Panc1 (cell line): ENCODE measurements at regions not wholly inside any gene's neighbourhood (a gene's known extent, or its start where the extent isn't known, plus 50 kb on each side); places are given as distances from the start of the nearest gene placed in this dataset.

Experiments used
- ATAC-seq: fragments of 200-7000 bp; cut with Tn5 transposase; 2 replicates; pipeline ENCODE4 v1.9.1; 2020; ENCODE audit warnings: mild to moderate bottlenecking, moderate library complexity
- BruUV-seq: library from RNA; stranded (reverse); fragments of 400-500 nt; replicated peaks from 2 replicates; lab custom pipeline; 2021; lab: Mats Ljungman, UMichigan
- CTCF ChIA-PET: fragments of 300-600 bp; sonication (Branson Sonifier 250); formaldehyde crosslinking; loops from one replicate; lab custom pipeline; 2022; ENCODE audit warnings: antibody characterized with exemption; lab: Charles Lee
- POLR2A ChIA-PET: fragments of 300-600 bp; sonication (Branson Sonifier 250); formaldehyde crosslinking; loops from one replicate; lab custom pipeline; 2022; ENCODE audit warnings: antibody characterized with exemption; lab: Charles Lee
- DNase-seq: peaks from one replicate; pipeline ENCODE4 v3.0.0-alpha.2; 2010; ENCODE audit warnings: low read depth, low spot score
- H3K27ac ChIP-seq: 2 replicates; pipeline ENCODE4 v1.5.1; 2011; ENCODE audit warnings: mild to moderate bottlenecking, low read length, inconsistent platforms
- H3K27me3 ChIP-seq: fragments of 200-500 bp; sonication (Bioruptor generic); 2 replicates; pipeline ENCODE4 v1.6.0; 2014; ENCODE audit warnings: low read length, inconsistent platforms; ENCODE audit not compliant: control insufficient read depth, insufficient read depth
- H3K36me3 ChIP-seq: fragments of 200-500 bp; sonication (Bioruptor generic); 2 replicates; pipeline ENCODE4 v1.5.1; 2014; ENCODE audit warnings: inconsistent platforms, mild to moderate bottlenecking, low read length, moderate library complexity; ENCODE audit not compliant: control insufficient read depth, insufficient read depth
- H3K4me1 ChIP-seq: 2 replicates; pipeline ENCODE4 v1.5.1; 2011; ENCODE audit warnings: inconsistent platforms, mild to moderate bottlenecking, low read length, moderate library complexity; ENCODE audit not compliant: control insufficient read depth, insufficient read depth
- H3K4me3 ChIP-seq, 2 experiments: 2 replicates each; pipeline ENCODE4 v1.5.1; 2011 to 2012; ENCODE audit warnings: low read depth in 2 of 2, low read length in 2 of 2, mild to moderate bottlenecking in 2 of 2, inconsistent platforms in 1 of 2, moderate library complexity in 1 of 2
- H3K9me3 ChIP-seq: fragments of 200-500 bp; sonication (Bioruptor generic); 2 replicates; pipeline ENCODE4 v1.5.1; 2014; ENCODE audit warnings: low read depth, mild to moderate bottlenecking, inconsistent platforms, low read length, moderate library complexity; ENCODE audit not compliant: control insufficient read depth, insufficient read depth
- CTCF ChIP-seq: fragments of 450-650 bp; IDR thresholded peaks from 2 replicates; pipeline ENCODE4 v1.5.1; 2017; ENCODE audit warnings: mild to moderate bottlenecking
- POLR2AphosphoS5 ChIP-seq: IDR thresholded peaks from 2 replicates; pipeline ENCODE4 v1.6.1; 2012; ENCODE audit warnings: mild to moderate bottlenecking, low read depth, low read length, moderate library complexity
- REST ChIP-seq, 2 experiments: IDR thresholded peaks; 2 replicates each; pipeline ENCODE4 v1.6.1; 2011 to 2012; ENCODE audit warnings: low read depth in 2 of 2, control low read depth in 1 of 2, low read length in 1 of 2, mild to moderate bottlenecking in 1 of 2, moderate library complexity in 1 of 2; ENCODE audit not compliant: insufficient read depth in 1 of 2
- SIN3A ChIP-seq: IDR thresholded peaks from 2 replicates; pipeline ENCODE4 v1.6.1; 2012; ENCODE audit warnings: low read depth, mild to moderate bottlenecking, low read length, moderate library complexity, borderline replicate concordance; ENCODE audit not compliant: insufficient read depth
- TCF7L2 ChIP-seq: IDR thresholded peaks from 2 replicates; pipeline ENCODE4 v1.6.1; 2011; ENCODE audit warnings: mild to moderate bottlenecking, low read depth, low read length, inconsistent platforms
- in situ Hi-C: cut with HindIII; loops from 2 replicates; pipeline ENCODE4 v1.10.0; 2016; ENCODE audit warnings: low sequenced_read_pairs, low pct_unique_long_range_greater_than_20kb
- intact Hi-C: fragments of 100-400 bp; cut with micrococcal nuclease; formaldehyde crosslinking; loops from one replicate; pipeline ENCODE4 v1.10.0; 2022; ENCODE audit not compliant: unreplicated experiment

GRCh38 chr1:229815076-229815475 lies 189.0 kb downstream of the URB2 start:
- no peak overlapping the region for H3K4me3 ChIP-seq
- H3K9me3 ChIP-seq = no peaks in the 10 kb centered on the region
- intact Hi-C loops = no loop called here
- BruUV-seq = no TSS peak
- ChIA-PET POLR2A (no interaction called here), CTCF (no interaction called here)
- DNase-seq = no peak
- no peak for ATAC-seq
- in situ Hi-C loops = no loop called here
- no peaks in the 10 kb centered on the region for H3K36me3 ChIP-seq
- no peak for TF ChIP-seq POLR2AphosphoS5
- no peak for TF ChIP-seq CTCF
- TF ChIP-seq SIN3A = no peak
- TF ChIP-seq REST (IDR thresholded peaks at IDR 0.05; ENCODE audit: insufficient read depth in 1 of 2, low read depth in 2 of 2, low read length in 1 of 2) = no peak
- no peak for TF ChIP-seq TCF7L2
- H3K27ac ChIP-seq = no peak overlapping the region
- H3K27me3 ChIP-seq = peaks cover 9% of the 10 kb centered on the region; the same call in 1 of the 2 replicates
- no peaks in the 10 kb centered on the region for H3K4me1 ChIP-seq

GRCh38 chr1:229815961-229816360 lies 189.9 kb downstream of the URB2 start:
- no peak overlapping the region for H3K27ac ChIP-seq
- H3K27me3 ChIP-seq = peaks cover 9% of the 10 kb centered on the region; the same call in 1 of the 2 replicates
- DNase-seq = no peak
- ChIA-PET POLR2A (no interaction called here), CTCF (no interaction called here)
- TF ChIP-seq POLR2AphosphoS5 (no peak), CTCF (no peak), REST (IDR thresholded peaks at IDR 0.05; ENCODE audit: insufficient read depth in 1 of 2, low read depth in 2 of 2, low read length in 1 of 2) (no peak), SIN3A (no peak), TCF7L2 (no peak)
- in situ Hi-C loops (no loop called here), intact Hi-C loops (no loop called here)
- H3K9me3 ChIP-seq = no peaks in the 10 kb centered on the region
- no peak for ATAC-seq
- no peaks in the 10 kb centered on the region for H3K4me1 ChIP-seq
- BruUV-seq = no TSS peak
- no peak overlapping the region for H3K4me3 ChIP-seq
- no peaks in the 10 kb centered on the region for H3K36me3 ChIP-seq
